ENCODE measurements at regions not wholly inside any gene's neighbourhood (a gene's known extent, or its start where the extent isn't known, plus 50 kb on each side); places are given as distances from the start of the nearest gene placed in this dataset.
A peak's percentile ranks its signal among the peaks of the same experiment; 100 is the strongest.

DNA sequence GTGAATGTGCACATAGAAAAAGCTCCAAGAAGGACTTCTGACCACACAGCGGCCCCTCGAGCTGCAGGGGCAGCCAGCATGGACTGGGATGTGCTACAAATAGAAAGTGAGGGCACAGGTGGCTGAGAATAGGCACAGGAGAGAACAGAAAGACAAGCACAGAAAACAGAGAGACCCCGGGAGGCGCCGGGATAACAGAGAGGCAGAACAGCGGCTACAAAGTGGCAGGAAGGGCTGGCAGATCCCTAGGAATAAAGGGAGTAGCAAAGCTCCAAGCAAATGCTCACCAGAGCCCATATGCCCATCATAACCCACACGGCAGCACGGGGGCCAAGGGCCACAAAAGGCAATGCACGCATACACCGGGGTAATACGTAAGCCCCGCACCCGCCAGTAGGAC, 201.7 kb upstream of the NSMCE3 start:
- Histone ChIP-seq H3K23me2 (ENCODE audit: insufficient read length, low read depth, low read length, poor library complexity, severe bottlenecking) (no peaks in the 10 kb centered on the region), H3K4me1 (ENCODE audit: insufficient read depth, low read length) (peaks cover 3% of the 10 kb centered on the region; the same call in 1 of the 2 replicates), H4K91ac (ENCODE audit: insufficient read length, low read depth, low read length) (no peak overlapping the region), H2BK20ac (ENCODE audit: low read depth, low read length, poor library complexity, severe bottlenecking) (no peak overlapping the region), H3K9me3 (ENCODE audit: control insufficient read depth, low read depth, low read length) (no peaks in the 10 kb centered on the region), H3K27me3 (ENCODE audit: insufficient read depth, low read length) (no peaks in the 10 kb centered on the region), H3K9ac (ENCODE audit: extremely low read depth, insufficient read length, low read length) (no peak overlapping the region), H3K56ac (ENCODE audit: insufficient read length, low read depth, low read length) (no peak overlapping the region), H4K5ac (ENCODE audit: insufficient read length, low read depth, low read length) (no peak overlapping the region), H2BK15ac (ENCODE audit: low read depth, low read length) (no peak overlapping the region), H3T11ph (ENCODE audit: low read length) (no peak overlapping the region), H2BK12ac (ENCODE audit: insufficient read length, low read depth, low read length) (no peak overlapping the region), H2AK5ac (ENCODE audit: insufficient read length, low read length) (no peak overlapping the region), H3K23ac (ENCODE audit: insufficient read length, low read depth, low read length) (no peak overlapping the region), H3K4ac (ENCODE audit: low read depth, low read length) (no peak overlapping the region), H3K4me2 (ENCODE audit: insufficient read depth, insufficient read length, low read length) (no peak overlapping the region), H3K27ac (ENCODE audit: insufficient read length, low read depth, low read length) (no peak overlapping the region), H3K79me2 (ENCODE audit: insufficient read depth, low read length) (no peaks in the 10 kb centered on the region; the same call in 1 of the 2 replicates), H2AFZ (ENCODE audit: low read length) (no peak overlapping the region), H2BK5ac (ENCODE audit: insufficient read length, low read length) (no peak overlapping the region), H4K8ac (replicated peaks; ENCODE audit: insufficient read length, low read depth, low read length) (no peak overlapping the region), H3K18ac (ENCODE audit: insufficient read length, low read depth, low read length) (no peak overlapping the region), H3K79me1 (ENCODE audit: insufficient read depth, low read depth, low read length, poor library complexity, severe bottlenecking) (no peaks in the 10 kb centered on the region), H4K20me1 (ENCODE audit: control insufficient read depth, insufficient read depth, insufficient read length) (no peaks in the 10 kb centered on the region), H3K14ac (ENCODE audit: insufficient read depth, low read length) (no peak overlapping the region), H2BK120ac (ENCODE audit: low read depth, low read length, poor library complexity, severe bottlenecking) (no peak overlapping the region)
- no CpG with 5 or more reads among the region's 13 CpGs for WGBS (ENCODE audit: extremely low coverage, insufficient read length, low lambda C conversion rate)
- no peaks in the 10 kb centered on the region; the same call in none of the 2 replicates for H3K27me3 Mint-ChIP-seq (ENCODE audit: low read depth)
- no peak for TF ChIP-seq CTCF (conservative IDR thresholded peaks at IDR 0.05)
- DNase-seq: no peak
- no peaks in the 10 kb centered on the region for H3K9me3 Mint-ChIP-seq
- no peak overlapping the region for H3K4me3 Mint-ChIP-seq
- peaks cover 22 to 35% of the 10 kb centered on the region in 2 experiments for H3K4me1 Mint-ChIP-seq
- no peaks in the 10 kb centered on the region; a peak in 1 of 7 replicates for H3K36me3 Mint-ChIP-seq (ENCODE audit: insufficient read depth in 1 of 3, low read depth in 3 of 3)
- H3K27ac Mint-ChIP-seq: peak overlapping the region in 1 of 3 experiments; percentile 55; a peak in 1 of 7 replicates

Data from H9 (cell line).